Ishikawa (cell line): ENCODE measurements at regions not wholly inside any gene's neighbourhood (a gene's known extent, or its start where the extent isn't known, plus 50 kb on each side); places are given as distances from the start of the nearest gene placed in this dataset.

Experiments
- CEBPB ChIP-seq: IDR thresholded peaks from 2 replicates; pipeline ENCODE4 v1.6.1; 2012
- NFIC ChIP-seq: IDR thresholded peaks from 2 replicates; pipeline ENCODE4 v1.6.1; 2012
- TCF12 ChIP-seq: IDR thresholded peaks from 2 replicates; pipeline ENCODE4 v1.6.1; 2012; ENCODE audit warnings: low read depth

DNA sequence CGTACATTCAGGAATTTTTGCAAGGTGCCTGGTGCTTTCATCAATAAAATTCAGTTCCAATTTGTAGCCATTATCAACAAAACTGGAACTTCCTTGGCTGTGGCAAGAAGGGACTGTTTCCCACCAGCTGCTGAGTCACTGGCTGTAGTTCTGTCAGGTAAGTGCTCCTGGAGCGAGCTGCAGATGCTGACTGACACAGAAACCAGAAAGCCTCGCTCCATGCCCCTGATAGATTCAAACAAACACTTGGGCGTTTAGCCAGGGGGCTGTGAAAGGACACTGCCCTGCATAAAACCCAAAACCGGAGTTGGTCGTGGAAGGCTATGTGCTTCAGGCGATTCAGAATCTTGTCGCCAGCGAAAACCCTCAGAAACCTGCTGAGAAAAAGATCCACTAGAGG, 188.4 kb upstream of the FAM9B start:
- TF ChIP-seq NFIC (no peak), CEBPB (no peak), TCF12 (no peak)
